ENCODE measurements at regions not wholly inside any gene's neighbourhood (a gene's known extent, or its start where the extent isn't known, plus 50 kb on each side); places are given as distances from the start of the nearest gene placed in this dataset.
"Not testable (repeated sequence)": the region's sequence is repeated elsewhere in the genome, so short reads cannot be mapped to it uniquely, and the experiment has no call there.

DNA sequence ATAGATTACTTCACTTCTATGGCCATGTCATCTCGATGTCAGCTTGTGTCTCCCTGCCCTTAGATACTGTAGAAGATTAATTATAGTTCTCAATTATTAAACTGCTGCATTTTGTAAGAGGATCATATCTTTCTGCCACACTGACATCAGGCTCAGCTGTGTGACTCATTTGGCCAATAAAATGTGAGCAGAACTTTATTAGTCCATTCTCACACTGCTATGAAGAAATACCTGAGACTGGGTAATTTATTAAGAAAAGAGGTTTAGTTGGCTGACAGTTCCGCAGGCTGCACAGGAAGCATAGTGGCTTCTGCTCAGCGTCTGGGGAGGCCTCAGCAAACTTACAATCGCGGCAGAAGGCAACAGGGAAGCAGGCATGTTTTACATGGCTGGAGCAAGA, 290.4 kb downstream of the RAD51AP2 start:
- no peaks in the 10 kb centered on the region for H3K9me3 ChIP-seq (ENCODE audit: control insufficient read depth in 5 of 5, low read length in 5 of 5)
- no peaks in the 10 kb centered on the region for H3K4me1 ChIP-seq (ENCODE audit: control insufficient read depth in 5 of 5, insufficient read depth in 5 of 5, low read length in 5 of 5)
- no peaks in the 10 kb centered on the region for H3K27me3 ChIP-seq (ENCODE audit: control insufficient read depth in 5 of 5, insufficient read depth in 4 of 5, low read length in 5 of 5)
- H3K4me3 ChIP-seq (ENCODE audit: low read depth in 1 of 5, low read length in 5 of 5): no peak overlapping the region
- no peak overlapping the region for H3K27ac ChIP-seq (ENCODE audit: low read depth, low read length)
- no peaks in the 10 kb centered on the region for H3K36me3 ChIP-seq (ENCODE audit: control insufficient read depth in 5 of 5, insufficient read depth in 5 of 5, low read length in 5 of 5)
- no peak overlapping the region for H3K9ac ChIP-seq (ENCODE audit: low read length in 5 of 5)

DNA sequence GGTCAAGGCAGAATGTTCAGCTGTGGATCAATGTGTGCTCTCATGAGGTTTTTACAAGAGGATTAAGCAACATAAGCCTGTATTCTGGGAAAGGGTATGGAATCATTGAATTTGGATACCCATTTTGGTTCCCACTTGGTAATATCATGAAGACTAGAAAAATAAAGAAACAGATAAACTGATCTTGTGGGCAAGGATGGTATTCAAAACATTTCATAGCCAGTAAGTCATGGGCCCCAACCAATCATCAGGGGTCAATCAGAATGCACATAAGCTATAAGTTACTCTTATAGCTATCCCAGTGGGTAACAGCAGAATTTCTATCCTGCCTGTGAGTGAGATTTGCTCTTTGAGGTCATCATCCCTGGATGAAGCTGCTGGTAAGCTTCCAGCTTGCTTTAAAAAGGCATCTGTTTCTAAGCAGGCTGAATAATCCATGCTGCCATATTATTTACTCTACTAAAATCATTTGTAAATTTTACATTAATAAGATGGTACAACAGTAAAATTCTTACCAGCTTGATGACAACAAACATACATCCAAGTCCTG, 291.2 kb downstream of the RAD51AP2 start:
- Histone ChIP-seq H3K36me3 (ENCODE audit: control insufficient read depth in 5 of 5, insufficient read depth in 5 of 5, low read length in 5 of 5) (no peaks in the 10 kb centered on the region), H3K4me3 (ENCODE audit: low read depth in 1 of 5, low read length in 5 of 5) (no peak overlapping the region), H3K9me3 (ENCODE audit: control insufficient read depth in 5 of 5, low read length in 5 of 5) (no peaks in the 10 kb centered on the region), H3K27ac (ENCODE audit: low read depth, low read length) (no peak overlapping the region), H3K27me3 (ENCODE audit: control insufficient read depth in 5 of 5, insufficient read depth in 4 of 5, low read length in 5 of 5) (no peaks in the 10 kb centered on the region), H3K4me1 (ENCODE audit: control insufficient read depth in 5 of 5, insufficient read depth in 5 of 5, low read length in 5 of 5) (no peaks in the 10 kb centered on the region), H3K9ac (ENCODE audit: low read length in 5 of 5) (no peak overlapping the region)

- Histone ChIP-seq H3K9ac (ENCODE audit: low read length in 5 of 5) (no peak overlapping the region), H3K27ac (ENCODE audit: low read depth, low read length) (no peak overlapping the region), H3K9me3 (ENCODE audit: control insufficient read depth in 5 of 5, low read length in 5 of 5) (no peaks in the 10 kb centered on the region), H3K36me3 (ENCODE audit: control insufficient read depth in 5 of 5, insufficient read depth in 5 of 5, low read length in 5 of 5) (no peaks in the 10 kb centered on the region), H3K4me1 (ENCODE audit: control insufficient read depth in 5 of 5, insufficient read depth in 5 of 5, low read length in 5 of 5) (no peaks in the 10 kb centered on the region), H3K27me3 (ENCODE audit: control insufficient read depth in 5 of 5, insufficient read depth in 4 of 5, low read length in 5 of 5) (no peaks in the 10 kb centered on the region), H3K4me3 (ENCODE audit: low read depth in 1 of 5, low read length in 5 of 5) (no peak overlapping the region)
These were observed 295.0 kb downstream of the RAD51AP2 start for GRCh38 chr2:17223211-17223610.

- Histone ChIP-seq H3K4me3 (ENCODE audit: low read depth in 1 of 5, low read length in 5 of 5) (no peak overlapping the region), H3K27ac (ENCODE audit: low read depth, low read length) (no peak overlapping the region), H3K9me3 (ENCODE audit: control insufficient read depth in 5 of 5, low read length in 5 of 5) (peaks cover 0 to 4% (median 0%) of the 10 kb centered on the region in 5 donors), H3K36me3 (ENCODE audit: control insufficient read depth in 5 of 5, insufficient read depth in 5 of 5, low read length in 5 of 5) (no peaks in the 10 kb centered on the region), H3K4me1 (ENCODE audit: control insufficient read depth in 5 of 5, insufficient read depth in 5 of 5, low read length in 5 of 5) (no peaks in the 10 kb centered on the region), H3K27me3 (ENCODE audit: control insufficient read depth in 5 of 5, insufficient read depth in 4 of 5, low read length in 5 of 5) (no peaks in the 10 kb centered on the region), H3K9ac (ENCODE audit: low read length in 5 of 5) (no peak overlapping the region)
These were observed 309.7 kb downstream of the RAD51AP2 start for GRCh38 chr2:17208511-17208910.

DNA sequence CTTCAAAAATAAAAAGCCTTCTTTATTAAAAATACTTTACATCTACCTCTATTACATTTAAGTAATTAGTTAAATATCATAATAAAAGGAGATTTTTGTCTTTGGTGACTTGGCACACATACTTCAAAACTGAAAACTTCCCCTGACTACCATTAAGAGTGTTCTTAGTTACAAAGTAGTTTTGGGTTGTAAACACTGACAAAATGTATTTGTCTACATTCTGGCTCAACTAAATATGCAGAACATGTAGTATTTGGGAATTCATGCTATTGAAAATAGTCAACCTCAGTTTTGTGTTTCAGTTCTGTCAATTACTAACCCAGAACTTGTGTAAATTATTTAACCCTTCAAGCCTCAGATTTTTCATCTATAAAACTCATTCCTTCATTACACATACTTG, 311.5 kb downstream of the RAD51AP2 start:
- Histone ChIP-seq H3K36me3 (ENCODE audit: control insufficient read depth in 5 of 5, insufficient read depth in 5 of 5, low read length in 5 of 5) (no peaks in the 10 kb centered on the region), H3K4me1 (ENCODE audit: control insufficient read depth in 5 of 5, insufficient read depth in 5 of 5, low read length in 5 of 5) (no peaks in the 10 kb centered on the region), H3K27ac (ENCODE audit: low read depth, low read length) (no peak overlapping the region), H3K9me3 (ENCODE audit: control insufficient read depth in 5 of 5, low read length in 5 of 5) (peaks cover 0 to 4% (median 0%) of the 10 kb centered on the region in 5 donors), H3K4me3 (ENCODE audit: low read depth in 1 of 5, low read length in 5 of 5) (no peak overlapping the region), H3K27me3 (ENCODE audit: control insufficient read depth in 5 of 5, insufficient read depth in 4 of 5, low read length in 5 of 5) (no peaks in the 10 kb centered on the region), H3K9ac (ENCODE audit: low read length in 5 of 5) (no peak overlapping the region)

DNA sequence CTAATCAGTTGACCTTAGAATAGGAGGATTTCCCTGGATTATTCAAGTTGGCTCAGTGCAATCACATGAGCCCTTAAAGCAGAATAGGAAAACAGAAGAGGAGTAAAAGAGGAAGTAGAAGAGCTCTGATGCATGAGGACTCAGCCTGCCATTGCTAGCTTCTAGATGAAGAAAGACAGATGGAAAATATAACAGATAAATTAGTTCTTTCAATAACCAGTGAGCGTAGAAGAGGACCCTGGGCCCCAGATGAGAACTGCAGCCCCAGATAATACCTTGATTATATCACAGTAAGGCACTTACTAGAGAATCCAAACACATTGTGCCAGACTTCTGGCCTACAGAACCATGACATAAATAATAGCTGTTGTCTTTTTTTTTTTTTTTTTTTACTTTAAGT, 314.0 kb downstream of the RAD51AP2 start:
- H3K9ac ChIP-seq (ENCODE audit: low read length in 5 of 5); H3K4me3 ChIP-seq (ENCODE audit: low read depth in 1 of 5, low read length in 5 of 5); H3K4me1 ChIP-seq (ENCODE audit: control insufficient read depth in 5 of 5, insufficient read depth in 5 of 5, low read length in 5 of 5); H3K27me3 ChIP-seq (ENCODE audit: control insufficient read depth in 5 of 5, insufficient read depth in 4 of 5, low read length in 5 of 5); H3K9me3 ChIP-seq (ENCODE audit: control insufficient read depth in 5 of 5, low read length in 5 of 5); H3K27ac ChIP-seq (ENCODE audit: low read depth, low read length); H3K36me3 ChIP-seq (ENCODE audit: control insufficient read depth in 5 of 5, insufficient read depth in 5 of 5, low read length in 5 of 5): not testable (repeated sequence)

- not testable (repeated sequence) for H3K27ac ChIP-seq (ENCODE audit: low read depth, low read length); H3K4me1 ChIP-seq (ENCODE audit: control insufficient read depth in 5 of 5, insufficient read depth in 5 of 5, low read length in 5 of 5); H3K4me3 ChIP-seq (ENCODE audit: low read depth in 1 of 5, low read length in 5 of 5)
These were observed 315.6 kb downstream of the RAD51AP2 start for GRCh38 chr2:17202628-17203027.

GRCh38 chr2:17199741-17200140, 318.5 kb downstream of the RAD51AP2 start:
- Histone ChIP-seq H3K36me3 (ENCODE audit: control insufficient read depth in 5 of 5, insufficient read depth in 5 of 5, low read length in 5 of 5) (no peaks in the 10 kb centered on the region), H3K9ac (ENCODE audit: low read length in 5 of 5) (no peak overlapping the region), H3K4me3 (ENCODE audit: low read depth in 1 of 5, low read length in 5 of 5) (no peak overlapping the region), H3K4me1 (ENCODE audit: control insufficient read depth in 5 of 5, insufficient read depth in 5 of 5, low read length in 5 of 5) (no peaks in the 10 kb centered on the region), H3K27ac (ENCODE audit: low read depth, low read length) (no peak overlapping the region), H3K9me3 (ENCODE audit: control insufficient read depth in 5 of 5, low read length in 5 of 5) (peaks cover 0 to 4% (median 0%) of the 10 kb centered on the region in 5 donors), H3K27me3 (ENCODE audit: control insufficient read depth in 5 of 5, insufficient read depth in 4 of 5, low read length in 5 of 5) (no peaks in the 10 kb centered on the region)

More at GRCh38 chr2:17202628-17203027, 315.6 kb downstream of the RAD51AP2 start:
- H3K36me3 ChIP-seq (ENCODE audit: control insufficient read depth in 5 of 5, insufficient read depth in 5 of 5, low read length in 5 of 5); H3K9ac ChIP-seq (ENCODE audit: low read length in 5 of 5); H3K9me3 ChIP-seq (ENCODE audit: control insufficient read depth in 5 of 5, low read length in 5 of 5); H3K27me3 ChIP-seq (ENCODE audit: control insufficient read depth in 5 of 5, insufficient read depth in 4 of 5, low read length in 5 of 5): not testable (repeated sequence)

DNA sequence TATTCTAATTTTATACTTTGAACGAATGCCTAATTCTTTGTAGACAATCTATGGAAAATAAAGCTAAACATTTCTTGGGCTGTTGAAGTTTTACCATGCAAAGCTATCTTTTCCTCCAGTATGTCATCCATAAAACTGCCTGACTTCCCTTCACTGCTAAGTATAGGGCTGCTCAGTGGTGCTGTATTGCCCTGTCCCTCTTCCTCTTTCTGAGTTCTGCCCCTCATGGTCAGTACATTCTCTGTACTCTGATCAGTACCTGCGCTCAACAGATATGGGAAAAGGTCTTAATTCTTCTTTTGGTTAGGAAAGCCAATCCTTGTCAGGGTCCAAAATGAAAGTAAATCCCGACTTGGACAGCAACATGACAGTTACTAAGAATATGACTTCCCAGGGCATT, 321.9 kb downstream of the RAD51AP2 start:
- H3K27ac ChIP-seq (ENCODE audit: low read depth, low read length): no peak overlapping the region
- H3K36me3 ChIP-seq (ENCODE audit: control insufficient read depth in 5 of 5, insufficient read depth in 5 of 5, low read length in 5 of 5): no peaks in the 10 kb centered on the region
- H3K9ac ChIP-seq (ENCODE audit: low read length in 5 of 5): no peak overlapping the region
- H3K27me3 ChIP-seq (ENCODE audit: control insufficient read depth in 5 of 5, insufficient read depth in 4 of 5, low read length in 5 of 5): no peaks in the 10 kb centered on the region
- no peaks in the 10 kb centered on the region for H3K4me1 ChIP-seq (ENCODE audit: control insufficient read depth in 5 of 5, insufficient read depth in 5 of 5, low read length in 5 of 5)
- H3K4me3 ChIP-seq (ENCODE audit: low read depth in 1 of 5, low read length in 5 of 5): no peak overlapping the region
- no peaks in the 10 kb centered on the region for H3K9me3 ChIP-seq (ENCODE audit: control insufficient read depth in 5 of 5, low read length in 5 of 5)

GRCh38 chr2:17195016-17195415, 323.2 kb downstream of the RAD51AP2 start:
- Histone ChIP-seq H3K4me3 (ENCODE audit: low read depth in 1 of 5, low read length in 5 of 5) (no peak overlapping the region), H3K27me3 (ENCODE audit: control insufficient read depth in 5 of 5, insufficient read depth in 4 of 5, low read length in 5 of 5) (no peaks in the 10 kb centered on the region), H3K36me3 (ENCODE audit: control insufficient read depth in 5 of 5, insufficient read depth in 5 of 5, low read length in 5 of 5) (no peaks in the 10 kb centered on the region), H3K4me1 (ENCODE audit: control insufficient read depth in 5 of 5, insufficient read depth in 5 of 5, low read length in 5 of 5) (no peaks in the 10 kb centered on the region), H3K9ac (ENCODE audit: low read length in 5 of 5) (no peak overlapping the region), H3K9me3 (ENCODE audit: control insufficient read depth in 5 of 5, low read length in 5 of 5) (no peaks in the 10 kb centered on the region), H3K27ac (ENCODE audit: low read depth, low read length) (no peak overlapping the region)

DNA sequence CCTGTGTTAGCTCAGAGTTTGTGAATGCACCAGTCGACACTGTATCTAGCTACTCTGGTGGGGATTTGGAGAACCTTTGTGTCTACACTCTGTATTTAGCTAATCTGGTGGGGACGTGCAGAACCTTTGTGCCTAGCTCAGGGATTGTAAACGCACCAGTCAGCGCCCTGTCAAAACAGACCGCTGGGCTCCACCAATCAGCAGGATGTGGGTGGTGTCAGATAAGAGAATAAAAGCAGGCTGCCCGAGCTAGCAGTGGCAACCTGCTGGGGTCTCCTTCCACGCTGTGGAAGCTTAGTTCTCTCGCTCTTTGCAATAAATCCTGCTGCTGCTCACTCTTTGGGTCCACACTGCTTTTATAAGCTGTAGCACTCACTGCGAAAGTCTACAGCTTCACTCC, 324.2 kb downstream of the RAD51AP2 start:
- Histone ChIP-seq H3K27me3 (ENCODE audit: control insufficient read depth in 5 of 5, insufficient read depth in 4 of 5, low read length in 5 of 5) (no peaks in the 10 kb centered on the region), H3K9ac (ENCODE audit: low read length in 5 of 5) (no peak overlapping the region), H3K4me1 (ENCODE audit: control insufficient read depth in 5 of 5, insufficient read depth in 5 of 5, low read length in 5 of 5) (no peaks in the 10 kb centered on the region), H3K9me3 (ENCODE audit: control insufficient read depth in 5 of 5, low read length in 5 of 5) (no peaks in the 10 kb centered on the region), H3K36me3 (ENCODE audit: control insufficient read depth in 5 of 5, insufficient read depth in 5 of 5, low read length in 5 of 5) (no peaks in the 10 kb centered on the region), H3K4me3 (ENCODE audit: low read depth in 1 of 5, low read length in 5 of 5) (no peak overlapping the region), H3K27ac (ENCODE audit: low read depth, low read length) (no peak overlapping the region)

All from subcutaneous abdominal adipose tissue (tissue), 5 donors.